Activated CD4-positive, CD25-positive, alpha-beta regulatory T cell (primary cell): ENCODE measurements at regions not wholly inside any gene's neighbourhood (a gene's known extent, or its start where the extent isn't known, plus 50 kb on each side); places are given as distances from the start of the nearest gene placed in this dataset.

Experiments used
- DNase-seq, 4 experiments: peaks; one replicate each; lab custom pipeline; 2025; lab: John Stamatoyannopoulos, UW

DNA sequence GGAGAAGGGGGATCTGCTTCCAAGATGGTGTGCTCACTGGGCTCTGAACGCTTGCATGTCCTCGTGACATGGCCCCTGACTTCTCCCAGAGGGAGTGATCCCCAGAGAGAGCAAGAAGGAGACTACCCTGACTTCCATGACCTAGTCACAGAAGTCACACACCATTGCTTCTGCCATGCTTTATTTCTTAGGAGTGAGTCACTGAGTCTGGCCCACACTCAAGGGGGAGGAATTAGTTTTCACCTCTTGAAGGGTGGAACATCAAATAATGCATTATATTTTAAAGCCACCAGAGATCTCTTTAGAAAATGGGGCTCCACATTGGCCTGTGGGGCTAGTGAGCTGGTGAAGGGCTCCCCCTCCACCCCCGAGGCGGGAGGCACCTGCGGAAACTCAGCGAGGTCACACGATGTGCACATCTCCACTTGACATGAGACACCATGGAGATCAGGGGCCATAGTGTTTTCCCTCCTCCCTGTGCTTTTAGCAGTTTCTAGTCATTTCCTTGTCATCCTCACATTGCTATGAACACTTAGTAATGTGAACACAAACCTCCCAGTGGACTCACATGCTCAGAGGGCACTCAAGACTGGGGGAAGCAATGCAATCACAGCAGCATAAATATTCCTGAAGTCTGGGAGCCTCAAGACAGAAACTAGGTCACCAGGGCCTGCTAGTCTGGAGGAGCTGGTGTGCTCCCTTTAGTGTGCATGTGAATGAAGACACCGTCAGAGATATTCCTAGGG, 87.4 kb upstream of the FZD10 start:
- DNase-seq: no peak

DNA sequence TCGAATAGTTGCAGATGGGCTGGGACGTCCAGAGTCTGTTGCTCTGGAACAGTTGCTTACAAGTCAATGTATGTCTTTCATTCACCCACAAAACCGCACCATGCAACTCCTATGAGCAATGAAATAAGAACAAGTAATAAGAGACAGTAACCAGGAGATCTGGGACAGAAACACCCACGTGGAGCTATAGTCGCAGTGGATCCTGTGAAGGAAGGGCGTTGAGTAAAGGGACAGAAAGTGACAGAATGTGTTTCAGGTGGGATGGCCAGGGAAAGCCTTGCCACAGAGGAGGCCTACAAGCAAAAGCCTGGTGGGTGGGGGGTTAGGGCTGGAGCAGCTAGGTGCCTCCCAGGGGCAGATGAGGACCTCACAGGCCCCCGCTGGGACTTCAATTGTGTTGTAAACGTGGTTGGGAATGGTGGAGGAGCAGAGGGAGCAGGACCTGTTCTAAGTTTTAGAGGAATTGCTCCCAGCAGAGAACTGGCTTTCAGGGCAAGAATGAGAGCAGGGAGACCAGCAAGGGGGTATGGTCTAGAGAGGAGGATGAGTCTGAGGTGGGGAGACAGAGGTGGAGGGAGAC, 86.7 kb upstream of the FZD10 start:
- no peak for DNase-seq

DNA sequence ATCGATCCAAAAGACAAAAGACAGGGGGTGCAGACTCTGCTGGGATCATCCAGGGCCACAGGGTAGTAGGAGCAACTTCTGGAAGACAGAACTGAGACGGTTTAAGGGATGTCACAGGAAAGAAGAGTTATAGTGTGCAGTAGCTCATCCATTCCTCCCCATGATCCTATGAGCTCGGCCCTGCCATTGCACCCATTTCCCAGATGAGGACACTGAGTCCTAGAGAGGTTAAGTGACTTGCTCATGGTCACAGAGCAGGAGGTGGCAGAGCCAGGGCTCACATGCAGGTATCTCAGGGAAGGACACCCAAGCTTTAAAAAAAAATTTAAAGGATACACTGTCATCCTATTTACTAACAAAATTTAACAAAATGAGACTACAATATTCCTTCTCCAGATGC, 86.1 kb upstream of the FZD10 start:
- DNase-seq: no peak

DNA sequence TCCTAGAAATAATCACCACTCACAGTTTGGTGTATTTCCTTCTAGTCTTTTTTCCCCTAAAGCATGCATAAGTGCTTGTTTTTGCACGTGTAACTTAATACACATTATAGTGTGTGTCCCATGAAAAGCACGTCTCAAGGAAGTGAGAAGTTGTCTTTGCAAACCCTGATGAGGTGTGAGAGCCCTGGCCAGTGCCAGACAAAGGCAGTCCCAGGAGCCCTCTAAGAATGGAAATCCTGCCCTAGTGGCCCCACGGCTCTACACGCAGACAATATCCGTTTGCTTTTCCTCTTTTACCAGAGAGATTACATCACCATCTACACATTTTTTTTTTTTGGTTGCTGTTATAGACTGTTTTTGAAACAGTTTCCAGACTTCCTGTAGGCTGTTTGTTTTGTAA, 85.5 kb upstream of the FZD10 start:
- DNase-seq: no peak

DNA sequence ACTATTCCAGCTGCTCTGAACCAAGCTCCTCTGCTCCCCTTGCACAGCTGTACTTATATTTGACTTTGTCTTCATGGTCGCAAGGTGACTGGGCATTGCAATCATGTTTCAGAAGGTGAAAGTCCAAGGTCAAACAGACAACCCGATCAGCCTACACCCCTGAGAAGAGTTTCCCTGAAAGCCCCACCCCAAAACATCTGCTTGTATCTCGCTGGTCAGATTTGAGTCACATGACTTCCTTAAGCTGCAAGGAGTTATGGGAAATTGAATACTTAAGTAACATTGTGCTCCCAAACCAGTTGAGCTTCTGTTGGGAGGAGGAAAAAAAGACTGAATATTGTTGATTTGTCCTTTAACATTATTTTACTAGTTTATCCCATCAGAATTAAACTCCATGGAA, 83.4 kb upstream of the FZD10 start:
- DNase-seq: no peak

DNA sequence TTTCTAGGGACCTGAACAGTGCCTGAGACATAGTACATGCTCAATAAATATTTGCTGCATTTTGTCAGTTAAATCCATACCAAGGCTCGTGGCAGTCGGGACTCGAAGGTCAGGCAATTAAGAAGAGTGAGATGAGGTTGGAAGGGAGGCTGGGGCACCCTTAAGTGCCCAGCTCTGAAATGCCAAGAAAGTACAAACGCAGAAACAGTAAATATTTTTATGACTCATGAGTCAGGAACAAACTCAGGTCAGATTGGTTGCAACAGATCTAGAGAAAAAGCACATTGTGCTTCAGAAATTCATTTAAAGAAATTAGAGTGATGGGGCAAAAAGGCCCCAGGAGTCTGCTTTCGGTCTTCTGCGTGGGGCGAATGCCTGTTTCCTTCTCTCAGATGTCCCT, 83.0 kb upstream of the FZD10 start:
- no peak for DNase-seq

DNA sequence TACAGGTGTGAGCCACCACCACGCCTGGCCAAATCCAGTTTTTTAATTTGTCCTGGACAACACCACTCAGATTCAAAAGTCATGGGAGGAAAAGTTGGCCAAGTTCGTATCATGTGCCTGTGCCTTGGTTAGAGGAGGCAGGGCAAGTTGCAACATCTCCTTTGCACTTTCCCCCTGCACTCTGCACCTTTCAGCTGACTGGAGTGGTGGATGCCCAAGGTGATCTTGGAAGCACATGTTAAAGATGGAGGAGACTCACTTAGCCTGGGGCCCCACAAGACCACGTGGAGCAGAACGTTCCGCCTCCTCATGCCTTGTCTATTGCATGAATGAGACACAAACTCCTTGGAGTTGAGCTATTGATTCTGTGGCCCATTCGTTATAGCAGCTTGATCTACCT, 82.1 kb upstream of the FZD10 start:
- no peak for DNase-seq

DNA sequence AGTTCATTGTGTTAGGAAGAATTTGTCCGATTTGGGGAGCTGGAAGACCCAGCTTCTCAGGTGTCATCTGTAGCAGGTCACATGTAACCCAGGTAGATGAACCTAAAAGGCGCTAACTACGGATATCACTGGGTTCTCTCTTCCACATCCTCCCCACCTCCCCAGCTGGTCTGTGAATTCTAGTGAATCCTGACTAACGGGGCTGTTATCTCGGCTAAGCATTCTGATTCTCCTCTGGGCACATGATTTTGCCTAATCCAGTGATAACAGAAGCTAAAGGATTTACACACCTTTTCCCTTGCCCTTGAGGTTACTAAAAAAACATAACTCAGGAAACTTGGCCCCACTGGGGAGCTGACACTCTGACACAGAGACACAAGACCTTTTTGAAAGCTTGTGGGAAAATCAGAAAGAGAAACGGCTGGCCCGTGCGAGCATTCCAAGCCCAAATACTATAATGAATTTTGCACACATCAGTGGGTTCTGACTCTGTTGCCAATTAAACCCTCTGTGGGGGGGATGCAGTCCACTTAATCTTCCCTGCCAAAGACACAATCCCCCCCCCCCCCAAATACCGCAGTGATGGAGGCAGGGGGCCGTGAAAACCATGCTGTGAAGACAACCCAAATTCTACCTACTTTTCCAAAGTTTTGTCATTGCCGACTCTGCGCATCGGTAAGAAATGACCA, 81.0 kb upstream of the FZD10 start:
- no peak for DNase-seq

DNA sequence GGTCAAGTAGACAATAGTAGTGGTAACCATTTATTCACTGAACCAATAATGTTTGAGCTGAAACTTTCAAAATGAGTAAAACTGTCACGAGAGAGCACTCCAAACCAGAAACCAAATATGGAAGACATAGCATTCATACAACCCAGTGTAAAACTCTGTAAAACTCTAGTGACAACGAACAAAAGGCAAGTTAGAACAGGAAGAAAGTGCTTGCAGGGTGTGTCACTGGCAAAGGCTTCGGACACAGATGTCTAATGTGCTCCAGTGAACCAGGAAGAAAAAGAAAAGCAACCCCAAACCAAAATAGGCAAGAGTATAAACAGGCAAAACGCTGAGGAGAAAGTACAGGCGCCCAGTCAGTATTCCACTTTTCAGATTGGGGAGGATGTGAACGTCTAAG, 79.3 kb upstream of the FZD10 start:
- DNase-seq: no peak

DNA sequence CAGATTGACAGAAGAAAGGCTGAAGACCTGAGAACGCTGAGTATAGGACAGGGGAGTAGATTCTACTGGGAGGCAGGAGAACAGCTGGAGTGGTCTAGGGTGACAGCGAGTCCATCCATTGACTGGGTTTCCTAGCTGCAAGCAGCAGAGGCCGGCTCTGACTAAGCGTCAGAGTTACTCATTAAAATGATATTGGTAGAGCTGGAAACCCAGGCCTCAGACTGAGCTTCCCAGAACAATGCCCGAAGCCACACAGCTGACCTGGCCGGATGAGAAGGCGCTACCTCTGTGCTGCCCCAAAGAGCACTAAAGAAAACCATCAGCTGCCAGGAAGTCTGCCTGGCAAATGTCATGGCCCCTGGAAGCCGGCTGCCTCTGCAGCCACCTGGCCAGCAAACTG, 78.5 kb upstream of the FZD10 start:
- no peak for DNase-seq

DNA sequence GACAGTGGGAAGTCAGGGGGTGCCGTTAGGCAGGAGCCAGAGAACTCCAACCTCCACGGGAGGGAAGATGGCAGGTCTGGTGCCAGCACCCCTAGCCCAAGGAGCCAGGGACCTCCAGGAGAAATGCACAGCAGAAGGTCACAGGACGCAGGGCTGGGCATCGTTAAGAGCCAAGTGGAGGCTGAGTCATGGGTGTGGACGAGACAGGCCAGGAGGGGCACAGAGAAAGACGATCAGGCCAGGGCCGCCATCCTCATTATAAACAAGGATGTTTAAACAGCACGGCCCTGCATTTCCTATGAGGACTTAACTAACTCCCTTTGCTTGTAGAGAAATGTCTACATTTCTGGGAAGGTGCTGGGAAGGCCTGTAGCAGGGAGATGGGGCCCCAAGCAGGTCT, 77.9 kb upstream of the FZD10 start:
- no peak for DNase-seq

DNA sequence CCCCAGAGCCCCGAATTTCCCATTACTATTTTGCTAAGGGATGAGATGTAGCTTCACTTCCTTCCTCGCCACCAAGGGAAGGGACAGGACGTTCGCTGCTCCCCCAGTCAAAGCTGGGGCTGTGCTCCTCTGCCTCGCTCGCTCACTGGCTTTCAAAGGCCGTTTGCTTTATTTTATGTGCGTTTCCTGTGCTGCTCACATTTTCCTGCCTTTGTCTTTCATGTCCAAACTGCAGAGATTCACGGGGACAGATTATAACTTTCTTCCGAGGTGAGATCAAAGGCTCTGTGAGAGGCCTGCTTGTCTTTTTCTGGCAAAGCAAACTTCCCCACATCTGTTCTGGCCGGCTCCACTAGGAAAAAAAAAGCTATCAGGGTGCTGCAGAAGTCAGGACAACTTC, 76.0 kb upstream of the FZD10 start:
- DNase-seq: no peak

DNA sequence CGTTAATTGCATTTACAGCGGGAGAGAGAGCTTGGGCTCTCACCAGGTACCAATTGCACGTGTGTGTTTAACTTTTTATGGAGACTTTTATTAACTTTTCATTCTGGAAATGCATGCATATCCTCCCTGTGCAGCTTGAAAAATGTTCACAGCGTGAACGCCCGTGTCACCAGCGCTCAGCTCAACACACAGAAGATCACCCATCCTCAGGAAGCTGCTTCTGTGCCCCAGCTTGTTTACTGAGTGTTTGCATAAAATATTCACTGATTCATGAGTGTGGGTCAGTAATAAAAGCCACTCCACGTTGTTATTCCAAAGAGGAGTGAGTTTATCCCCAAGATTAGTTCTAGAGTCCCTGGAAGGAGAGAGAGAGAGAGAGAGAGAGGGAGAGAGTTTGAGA, 75.5 kb upstream of the FZD10 start:
- no peak for DNase-seq

DNA sequence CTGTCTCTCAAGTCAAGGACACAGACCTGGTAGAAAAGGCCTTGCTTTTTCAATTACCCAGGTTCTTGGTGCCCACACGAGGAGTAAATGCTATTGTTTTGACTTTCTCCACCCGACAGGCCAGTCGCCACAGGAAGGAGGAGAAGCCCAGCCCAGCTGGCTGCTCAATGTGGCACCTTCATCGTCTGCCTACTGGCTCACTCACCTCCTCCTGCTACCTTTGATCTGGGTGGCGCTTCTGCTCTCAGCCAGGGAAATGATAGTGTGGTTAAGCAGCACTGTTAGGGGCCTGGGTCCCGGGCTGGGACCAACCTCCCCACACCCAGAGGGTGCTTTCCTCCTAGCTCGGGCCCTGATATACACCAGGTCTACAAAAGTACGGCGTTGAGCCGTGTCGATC, 75.0 kb upstream of the FZD10 start:
- no peak for DNase-seq

DNA sequence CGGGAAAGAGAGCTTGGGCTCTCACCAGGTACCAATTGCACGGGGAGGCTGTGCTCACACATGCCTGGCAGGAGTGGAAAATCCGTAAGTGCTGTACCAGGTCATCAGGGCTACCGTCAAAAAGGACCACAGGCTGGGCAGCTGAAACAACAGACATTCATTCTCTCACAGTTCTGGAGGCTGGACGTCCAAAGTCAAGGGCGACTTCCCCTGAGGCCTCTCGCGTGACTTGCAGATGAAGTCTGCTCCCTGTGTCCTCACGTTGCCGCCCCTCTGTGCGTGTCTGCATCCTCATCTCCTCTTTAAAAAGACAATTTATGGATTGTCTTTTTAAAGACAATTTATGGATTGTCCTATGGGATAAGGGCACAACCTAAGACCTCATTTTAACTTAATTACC, 73.8 kb upstream of the FZD10 start:
- DNase-seq: no peak

DNA sequence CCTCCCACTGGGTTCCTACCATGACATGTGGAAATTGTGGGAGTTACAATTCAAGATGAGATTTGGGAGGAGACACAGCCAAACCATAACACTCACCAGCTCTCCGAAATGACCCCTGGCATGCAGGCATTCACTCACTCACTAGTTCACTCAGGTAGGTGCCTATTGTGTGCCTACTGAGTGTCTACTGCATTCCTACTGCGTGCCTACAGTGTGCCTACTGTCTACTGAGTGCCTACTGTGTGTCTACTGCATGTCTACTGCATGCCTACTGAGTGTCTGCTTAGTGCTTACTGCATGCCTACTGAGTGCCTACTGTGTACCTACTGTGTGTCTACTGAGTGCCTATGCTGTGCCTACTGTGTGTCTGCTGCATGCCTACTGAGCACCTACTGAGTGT, 71.7 kb upstream of the FZD10 start:
- DNase-seq: no peak

DNA sequence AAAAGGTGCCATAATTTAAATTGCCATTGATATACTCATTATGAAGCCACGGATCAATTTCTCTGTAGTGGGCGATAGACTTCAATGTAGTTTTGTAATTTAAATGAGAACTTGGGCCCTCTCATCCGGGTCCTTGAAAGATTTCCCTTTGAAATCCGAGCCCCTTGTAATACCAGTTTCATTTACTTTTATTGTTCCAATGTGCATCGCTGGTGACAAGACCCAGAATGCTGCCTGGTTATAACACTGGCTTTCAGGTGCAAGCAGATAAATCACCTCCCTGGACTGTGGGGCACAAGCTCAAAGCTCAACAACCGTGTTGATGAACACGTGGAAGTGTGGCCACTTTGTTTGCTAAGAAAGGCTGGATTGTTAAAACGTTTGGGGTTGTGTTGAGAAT, 68.9 kb upstream of the FZD10 start:
- DNase-seq: no peak

DNA sequence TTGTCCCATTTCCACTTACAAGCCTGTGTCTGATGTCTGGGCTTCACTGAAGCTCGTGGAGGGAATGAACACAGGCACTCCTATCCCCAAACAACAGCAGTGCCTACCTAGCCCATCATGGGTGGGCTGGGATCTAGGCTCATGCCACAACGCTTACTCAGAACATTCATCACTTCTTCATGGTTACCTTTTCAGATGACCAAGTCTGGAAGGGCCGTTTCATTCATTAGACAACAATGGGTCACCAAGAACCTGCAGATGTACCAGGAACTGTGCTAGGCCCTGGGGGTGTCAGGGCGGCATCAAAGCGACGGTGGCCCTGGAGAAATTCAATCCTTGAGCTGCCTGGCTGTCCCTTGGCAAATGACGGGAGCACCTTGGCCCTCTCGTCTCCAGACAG, 64.9 kb upstream of the FZD10 start:
- DNase-seq: no peak

DNA sequence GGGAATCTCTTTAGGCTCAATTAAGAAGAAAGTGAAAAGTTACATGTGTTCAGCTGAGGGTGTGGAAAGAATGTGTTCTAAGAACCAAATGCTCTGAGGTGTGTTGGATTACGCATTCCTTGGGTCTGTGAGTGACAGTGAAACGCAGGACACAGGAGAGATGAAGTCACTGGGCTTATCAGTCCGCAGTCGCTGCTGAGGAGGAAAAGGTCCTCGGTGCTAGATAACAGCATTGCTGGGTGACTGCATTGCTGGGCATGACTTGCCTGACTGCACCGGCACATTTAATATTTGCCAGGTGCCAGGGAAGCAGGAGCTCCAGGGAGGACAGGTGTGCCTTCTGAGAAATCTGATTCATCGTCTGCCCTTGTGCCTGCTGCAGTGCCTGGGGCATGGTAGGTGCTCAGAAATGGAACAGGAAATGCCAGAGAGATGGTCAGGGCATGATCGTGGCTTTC, 64.4 kb upstream of the FZD10 start:
- DNase-seq: no peak

DNA sequence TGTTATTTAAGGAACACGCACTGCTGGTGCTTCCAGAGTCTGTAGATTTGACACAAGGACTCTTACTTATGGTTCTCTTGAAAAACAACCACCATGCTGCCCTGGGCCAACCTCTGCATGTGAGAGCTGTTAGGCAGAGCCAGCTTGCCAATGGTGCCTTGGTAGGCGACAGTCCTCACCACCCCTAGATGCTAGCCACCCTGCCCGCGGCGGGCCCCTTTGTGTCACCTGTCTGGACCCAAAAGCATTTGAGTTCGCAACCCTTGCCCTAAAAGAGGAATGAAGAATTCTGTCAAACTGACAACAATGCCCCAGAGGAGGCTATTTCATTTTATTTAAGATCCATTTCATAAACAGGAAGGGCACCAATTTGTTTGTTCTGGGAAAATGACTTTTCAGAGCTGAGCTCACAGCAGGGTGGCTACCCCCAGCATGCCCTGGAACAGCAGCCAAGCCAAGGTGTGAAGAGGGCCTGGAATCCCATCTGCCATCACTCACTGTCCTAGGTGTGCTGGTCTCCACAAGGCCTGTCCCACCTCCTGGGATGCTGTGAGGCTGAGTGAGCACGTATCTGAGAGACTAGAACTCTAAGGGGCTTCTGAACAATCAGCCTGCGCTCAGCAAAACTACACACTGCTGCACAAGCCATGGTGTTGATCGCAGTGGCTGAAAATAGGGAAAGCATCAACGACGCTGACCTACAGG, 63.8 kb upstream of the FZD10 start:
- DNase-seq: no peak

DNA sequence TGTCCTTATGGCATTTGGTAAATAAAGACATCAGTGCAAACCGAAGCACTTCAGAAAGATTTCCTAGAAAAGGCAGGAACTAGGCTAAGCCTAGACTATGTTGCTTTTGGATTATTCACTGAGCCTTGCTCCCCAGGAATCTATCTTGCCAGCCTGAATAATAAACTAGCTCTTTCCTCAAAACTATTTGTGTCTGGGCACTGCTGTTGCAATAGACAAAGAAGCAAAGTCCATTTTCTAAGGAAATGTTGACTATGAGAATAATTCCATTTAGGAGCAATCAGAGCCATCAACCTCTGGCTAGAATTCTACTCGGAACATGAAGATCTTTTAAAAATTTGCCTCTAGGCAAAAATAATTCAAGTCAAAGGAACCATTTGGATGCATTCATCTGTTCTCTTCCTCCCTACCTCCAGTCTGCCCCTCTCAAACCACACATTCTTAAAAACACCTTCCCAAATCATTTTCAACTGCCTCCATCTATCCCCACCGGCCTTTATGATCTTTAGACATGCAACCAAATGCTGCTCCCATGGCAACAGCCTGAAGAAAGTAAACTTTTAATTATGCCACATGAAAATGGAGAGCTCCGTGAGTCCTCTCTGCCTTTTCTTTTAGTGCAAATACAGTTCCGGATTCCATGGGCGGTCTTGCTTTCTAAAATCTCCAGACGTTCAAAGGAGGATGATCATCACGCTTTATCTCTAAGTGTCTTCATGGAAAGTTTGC, 61.5 kb upstream of the FZD10 start:
- DNase-seq: no peak

DNA sequence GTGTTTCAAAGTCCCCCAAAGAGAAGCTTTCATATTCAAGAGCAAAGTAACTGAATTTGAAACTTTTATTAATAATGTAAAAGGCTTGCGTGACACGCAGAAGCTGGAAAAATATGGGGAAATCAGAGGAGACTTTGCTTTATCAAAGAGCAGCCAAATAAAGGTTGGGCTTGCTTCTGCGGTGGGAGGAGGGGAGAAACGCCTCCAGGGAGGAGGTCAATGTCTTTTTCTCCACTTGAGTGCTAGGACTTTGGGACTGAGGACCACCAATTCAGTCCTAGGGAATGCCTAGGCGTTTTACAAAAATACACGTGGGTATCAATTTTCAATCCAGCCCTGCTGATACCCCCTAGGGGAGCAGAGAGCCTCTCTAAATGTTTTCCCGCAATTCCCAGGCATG, 60.9 kb upstream of the FZD10 start:
- no peak for DNase-seq
